ENCODE measurements at regions not wholly inside any gene's neighbourhood (a gene's known extent, or its start where the extent isn't known, plus 50 kb on each side); places are given as distances from the start of the nearest gene placed in this dataset.

DNA sequence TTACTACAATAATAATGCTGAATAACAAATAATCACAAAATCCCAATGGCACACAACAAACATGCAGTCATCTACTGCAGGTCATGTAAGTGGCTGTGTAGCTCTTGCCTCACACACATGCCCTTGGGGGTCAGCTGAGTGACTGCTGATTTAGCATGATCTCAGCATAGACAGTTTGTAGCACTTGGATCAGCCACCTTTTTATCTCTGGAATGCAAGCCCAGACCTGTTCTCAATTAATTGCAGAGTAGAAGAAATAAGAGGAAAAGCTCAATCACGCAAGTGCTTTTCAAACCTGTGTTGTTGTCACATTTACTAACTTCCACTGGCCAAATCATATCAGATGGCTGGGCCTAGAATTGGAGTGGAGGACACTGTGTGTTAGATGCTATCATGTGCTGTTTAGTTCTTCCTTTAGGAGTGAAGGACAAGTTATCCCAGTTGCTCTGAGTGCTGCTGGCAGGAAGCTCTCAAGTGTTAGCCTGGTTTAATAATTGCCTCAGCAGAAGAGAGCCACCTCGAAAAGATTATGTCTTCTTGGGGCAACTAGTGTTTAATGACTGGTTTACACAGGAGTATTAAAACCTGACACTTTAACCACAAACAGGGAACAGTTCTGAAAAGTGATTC is 128.3 kb upstream of the EPHA5 start:
- TF ChIP-seq POLR2A (IDR thresholded peaks at IDR 0.05): no peak
- no peak for TF ChIP-seq POLR2AphosphoS5 (IDR thresholded peaks at IDR 0.05)
